LNCAP (cell line): ENCODE measurements at regions not wholly inside any gene's neighbourhood (a gene's known extent, or its start where the extent isn't known, plus 50 kb on each side); places are given as distances from the start of the nearest gene placed in this dataset.

Source experiments
- TF ChIP-seq, protein P1 (sequence below): fragments of 450-650 bp; IDR thresholded peaks from 2 replicates; pipeline ENCODE4 v1.5.1; 2017; ENCODE audit warnings: mild to moderate bottlenecking

DNA sequence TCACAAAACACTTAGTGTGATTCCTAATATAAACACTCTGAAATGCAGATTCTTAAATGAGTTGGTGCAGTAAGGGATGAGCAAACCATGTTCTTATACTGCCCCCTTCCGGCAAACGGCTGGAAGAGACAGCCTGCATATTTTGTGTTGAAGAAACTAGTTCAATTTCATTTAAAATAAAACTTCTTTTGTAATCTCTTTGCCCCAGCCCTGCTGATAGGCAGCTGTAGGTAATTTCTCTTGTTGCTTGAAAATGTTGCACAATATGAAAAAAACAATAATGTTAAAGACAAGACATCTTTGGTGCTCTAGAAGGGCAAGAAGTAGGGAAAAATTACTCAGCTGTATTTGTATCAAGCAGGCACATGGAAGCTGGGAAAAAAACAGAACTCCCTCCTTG, 89.7 kb upstream of the CCNG1 start:
- TF ChIP-seq, protein P1, sequence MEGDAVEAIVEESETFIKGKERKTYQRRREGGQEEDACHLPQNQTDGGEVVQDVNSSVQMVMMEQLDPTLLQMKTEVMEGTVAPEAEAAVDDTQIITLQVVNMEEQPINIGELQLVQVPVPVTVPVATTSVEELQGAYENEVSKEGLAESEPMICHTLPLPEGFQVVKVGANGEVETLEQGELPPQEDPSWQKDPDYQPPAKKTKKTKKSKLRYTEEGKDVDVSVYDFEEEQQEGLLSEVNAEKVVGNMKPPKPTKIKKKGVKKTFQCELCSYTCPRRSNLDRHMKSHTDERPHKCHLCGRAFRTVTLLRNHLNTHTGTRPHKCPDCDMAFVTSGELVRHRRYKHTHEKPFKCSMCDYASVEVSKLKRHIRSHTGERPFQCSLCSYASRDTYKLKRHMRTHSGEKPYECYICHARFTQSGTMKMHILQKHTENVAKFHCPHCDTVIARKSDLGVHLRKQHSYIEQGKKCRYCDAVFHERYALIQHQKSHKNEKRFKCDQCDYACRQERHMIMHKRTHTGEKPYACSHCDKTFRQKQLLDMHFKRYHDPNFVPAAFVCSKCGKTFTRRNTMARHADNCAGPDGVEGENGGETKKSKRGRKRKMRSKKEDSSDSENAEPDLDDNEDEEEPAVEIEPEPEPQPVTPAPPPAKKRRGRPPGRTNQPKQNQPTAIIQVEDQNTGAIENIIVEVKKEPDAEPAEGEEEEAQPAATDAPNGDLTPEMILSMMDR, result peak; percentile 94

DNA sequence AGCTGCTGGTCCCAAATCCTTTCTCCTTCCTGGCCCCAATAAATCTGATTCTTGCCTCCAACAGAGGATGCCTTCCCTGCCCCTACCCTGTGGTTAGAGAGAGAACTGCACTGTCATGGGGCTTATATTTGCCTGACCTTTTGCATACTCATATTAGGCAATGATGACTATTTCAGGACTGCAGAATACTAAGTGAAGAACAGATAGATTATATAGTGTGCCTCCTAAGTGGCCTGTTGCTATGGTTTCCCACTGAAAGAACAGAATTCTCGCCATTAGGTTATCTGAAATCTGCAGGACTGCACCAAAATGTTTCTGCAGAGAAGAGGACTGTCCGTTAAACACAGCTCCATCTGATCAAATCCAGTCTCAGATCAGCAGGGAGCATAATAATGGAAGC, 87.3 kb upstream of the CCNG1 start:
- TF ChIP-seq, protein P1, result no peak

DNA sequence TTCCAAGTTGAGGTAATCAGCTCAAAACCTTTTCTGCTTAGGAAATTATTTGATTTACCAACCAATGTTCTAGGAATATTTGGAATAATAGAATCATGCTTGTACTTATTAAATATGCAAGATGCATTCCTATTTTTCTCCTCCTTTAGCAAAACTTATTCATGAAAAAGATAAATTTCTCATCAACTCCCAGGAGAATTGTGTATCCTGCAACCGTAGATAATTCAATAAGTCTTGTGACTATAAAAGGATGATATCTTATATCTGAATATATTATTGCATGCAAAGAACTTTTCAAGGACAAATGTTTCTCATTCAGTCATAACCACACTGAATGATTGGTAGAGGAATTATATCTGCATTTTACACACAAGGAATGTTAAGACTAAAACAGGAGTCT, 84.9 kb upstream of the CCNG1 start:
- TF ChIP-seq, protein P1, result no peak

DNA sequence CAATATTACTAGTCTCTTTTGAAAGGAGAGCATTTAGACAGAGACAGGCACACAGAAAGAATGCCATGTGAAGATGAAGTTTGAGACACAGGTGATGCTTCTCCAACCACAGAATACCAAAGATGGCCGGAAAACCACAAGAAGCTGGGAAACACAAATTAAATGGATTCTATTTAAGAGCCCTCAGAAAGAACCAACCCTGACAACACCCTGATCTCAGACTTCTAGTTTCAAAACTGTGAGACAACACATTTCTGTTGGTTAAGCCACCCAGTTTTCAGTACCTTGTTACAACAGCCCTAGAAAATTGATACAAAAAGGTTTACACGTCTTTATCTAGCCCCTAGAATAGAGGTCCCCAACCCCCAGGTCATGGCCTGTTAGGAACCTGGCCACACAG, 79.8 kb upstream of the CCNG1 start:
- TF ChIP-seq, protein P1, result no peak

DNA sequence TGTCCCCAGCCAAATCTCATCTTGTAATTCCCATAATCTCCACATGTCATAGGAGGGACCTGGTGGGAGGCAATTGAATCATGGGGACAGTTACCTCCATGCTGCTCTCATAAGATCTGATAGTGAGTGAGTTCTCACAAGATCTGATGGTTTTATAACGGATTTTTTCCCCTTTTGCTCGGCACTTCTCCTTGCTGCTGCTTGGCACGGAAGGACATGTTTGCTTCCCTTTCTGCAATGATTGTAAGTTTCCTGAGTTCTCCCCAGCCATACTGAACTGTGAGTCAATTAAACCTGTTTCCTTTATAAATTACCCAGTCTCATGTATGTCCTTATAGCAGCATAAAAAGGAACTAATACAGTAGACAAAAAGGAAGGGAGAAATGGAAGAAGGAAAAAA, 76.7 kb upstream of the CCNG1 start:
- TF ChIP-seq, protein P1, result no peak

DNA sequence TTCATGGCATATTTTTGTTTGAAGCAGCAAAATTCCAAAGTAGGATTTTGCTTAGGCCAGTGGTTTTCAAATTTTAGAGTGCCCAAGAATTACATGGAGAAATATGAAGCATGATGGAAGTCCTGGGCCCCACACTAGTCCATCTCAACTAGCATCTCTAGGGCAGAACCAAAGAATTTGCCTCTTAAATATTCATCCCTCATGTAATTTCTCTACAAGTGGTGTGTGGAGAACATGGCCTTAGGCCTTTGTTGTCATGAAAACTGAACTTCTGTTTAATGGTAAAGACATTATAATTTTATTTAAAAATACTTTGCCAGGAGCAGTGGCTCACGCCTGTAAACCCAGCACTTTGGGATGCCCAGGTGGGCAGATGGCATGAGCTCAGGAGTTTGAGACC, 75.9 kb upstream of the CCNG1 start:
- TF ChIP-seq, protein P1, result no peak

DNA sequence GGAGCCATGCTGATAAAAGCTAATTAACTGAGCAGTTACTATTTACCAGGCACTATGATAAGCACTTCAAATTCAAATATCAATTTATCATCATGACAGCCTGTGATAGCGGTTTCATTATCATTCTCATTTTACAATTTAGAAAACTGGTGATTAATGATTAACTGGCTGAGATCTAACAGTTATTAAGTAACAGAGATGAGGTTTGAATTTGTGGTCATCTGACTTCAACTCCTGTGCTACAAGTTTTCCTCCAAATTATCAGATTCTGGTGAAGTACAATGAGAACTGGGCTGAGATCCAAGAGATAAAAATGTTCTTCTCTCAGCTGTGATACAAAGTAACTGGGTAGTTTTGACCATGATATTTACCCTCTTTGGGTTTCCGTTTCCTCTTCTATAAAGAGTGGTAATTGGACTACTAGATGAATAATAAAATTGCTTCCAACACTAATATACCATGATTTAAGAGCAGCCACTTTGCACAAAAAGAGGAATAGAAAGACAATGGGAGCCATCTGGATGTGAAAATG, 74.5 kb upstream of the CCNG1 start:
- TF ChIP-seq, protein P1, result no peak

DNA sequence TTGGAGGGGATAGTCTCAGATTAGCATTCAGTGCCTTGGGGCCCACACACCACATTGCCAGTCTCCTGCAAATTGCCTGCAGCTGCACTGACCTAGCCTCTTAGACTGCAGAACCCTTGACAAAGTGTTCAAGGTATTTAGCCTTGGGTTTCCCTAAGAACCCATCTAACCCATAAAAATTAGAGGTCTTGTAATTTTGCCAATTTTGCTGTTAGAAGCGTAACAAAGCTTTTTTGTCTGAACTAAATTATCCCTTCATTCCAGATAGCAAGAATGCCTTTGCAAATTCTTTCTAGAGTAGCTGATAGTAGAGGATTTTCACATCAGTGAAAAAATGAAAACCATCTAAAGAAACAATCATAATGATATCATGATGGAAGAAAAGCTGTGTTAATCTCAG, 74.0 kb upstream of the CCNG1 start:
- TF ChIP-seq, protein P1, result no peak
